H9 (cell line): ENCODE measurements at regions not wholly inside any gene's neighbourhood (a gene's known extent, or its start where the extent isn't known, plus 50 kb on each side); places are given as distances from the start of the nearest gene placed in this dataset.

Experiments
- DNase-seq: peaks from one replicate; pipeline ENCODE4 v3.0.0-alpha.2; 2017
- H2AFZ ChIP-seq: one replicate; pipeline ENCODE4 v1.6.1; 2013; ENCODE audit warnings: mild to moderate bottlenecking, low read length, control low read depth, moderate library complexity
- H2AK5ac ChIP-seq: 2 replicates; pipeline ENCODE4 v1.6.1; 2013; ENCODE audit warnings: low read length, control low read depth, mixed read lengths; ENCODE audit not compliant: insufficient read length
- H2BK120ac ChIP-seq: one replicate; pipeline ENCODE4 v1.6.1; 2013; ENCODE audit warnings: low read depth, mild to moderate bottlenecking, low read length, control low read depth, inconsistent platforms; ENCODE audit not compliant: poor library complexity, severe bottlenecking
- H2BK12ac ChIP-seq: 2 replicates; pipeline ENCODE4 v1.6.1; 2013; ENCODE audit warnings: low read length, control low read depth, mixed read lengths, low read depth; ENCODE audit not compliant: insufficient read length
- H2BK15ac ChIP-seq: 2 replicates; pipeline ENCODE4 v1.6.1; 2013; ENCODE audit warnings: low read depth, low read length, control low read depth
- H2BK20ac ChIP-seq: one replicate; pipeline ENCODE4 v1.6.1; 2013; ENCODE audit warnings: low read depth, mild to moderate bottlenecking, low read length, control low read depth, inconsistent platforms; ENCODE audit not compliant: poor library complexity, severe bottlenecking
- H2BK5ac ChIP-seq: 2 replicates; pipeline ENCODE4 v1.6.1; 2013; ENCODE audit warnings: low read length, control low read depth, mixed read lengths; ENCODE audit not compliant: insufficient read length
- H3K14ac ChIP-seq: 2 replicates; pipeline ENCODE4 v1.6.1; 2013; ENCODE audit warnings: low read length, control low read depth; ENCODE audit not compliant: insufficient read depth
- H3K18ac ChIP-seq: 2 replicates; pipeline ENCODE4 v1.6.1; 2013; ENCODE audit warnings: low read depth, mild to moderate bottlenecking, mixed read lengths, low read length, control low read depth; ENCODE audit not compliant: insufficient read length
- H3K23ac ChIP-seq: 2 replicates; pipeline ENCODE4 v1.6.1; 2013; ENCODE audit warnings: low read length, control low read depth, mixed read lengths, low read depth; ENCODE audit not compliant: insufficient read length
- H3K23me2 ChIP-seq: 2 replicates; pipeline ENCODE4 v1.6.1; 2013; ENCODE audit warnings: low read depth, mild to moderate bottlenecking, mixed read lengths, low read length, control low read depth; ENCODE audit not compliant: insufficient read length, poor library complexity, severe bottlenecking
- H3K27ac ChIP-seq: 2 replicates; pipeline ENCODE4 v1.5.1; 2013; ENCODE audit warnings: low read length, control low read depth, mixed read lengths, low read depth; ENCODE audit not compliant: insufficient read length
- H3K27me3 ChIP-seq: 2 replicates; pipeline ENCODE4 v1.6.1; 2013; ENCODE audit warnings: low read length, control low read depth, inconsistent platforms; ENCODE audit not compliant: insufficient read depth
- H3K4ac ChIP-seq: 2 replicates; pipeline ENCODE4 v1.6.1; 2013; ENCODE audit warnings: low read depth, mild to moderate bottlenecking, control low read depth, inconsistent platforms, low read length, moderate library complexity
- H3K4me1 ChIP-seq: 2 replicates; pipeline ENCODE4 v1.6.1; 2013; ENCODE audit warnings: low read length, control low read depth, inconsistent platforms; ENCODE audit not compliant: insufficient read depth
- H3K4me2 ChIP-seq: 2 replicates; pipeline ENCODE4 v1.6.1; 2013; ENCODE audit warnings: low read length, control low read depth, mixed read lengths; ENCODE audit not compliant: insufficient read length, insufficient read depth
- H3K56ac ChIP-seq: 2 replicates; pipeline ENCODE4 v1.6.1; 2013; ENCODE audit warnings: low read depth, mild to moderate bottlenecking, mixed read lengths, low read length, control low read depth; ENCODE audit not compliant: insufficient read length
- H3K79me1 ChIP-seq: 2 replicates; pipeline ENCODE4 v1.6.1; 2013; ENCODE audit warnings: low read depth, mild to moderate bottlenecking, moderate library complexity, low read length, control low read depth, inconsistent platforms; ENCODE audit not compliant: insufficient read depth, poor library complexity, severe bottlenecking
- H3K79me2 ChIP-seq: 2 replicates; pipeline ENCODE4 v1.6.1; 2013; ENCODE audit warnings: low read length, control low read depth, inconsistent platforms; ENCODE audit not compliant: insufficient read depth
- H3K9ac ChIP-seq: 2 replicates; pipeline ENCODE4 v1.6.1; 2013; ENCODE audit warnings: low read length, control low read depth, mixed read lengths; ENCODE audit not compliant: insufficient read length; ENCODE audit errors: extremely low read depth
- H3K9me3 ChIP-seq: one replicate; pipeline ENCODE4 v1.6.1; 2013; ENCODE audit warnings: low read depth, low read length, inconsistent platforms; ENCODE audit not compliant: control insufficient read depth
- H3T11ph ChIP-seq: one replicate; pipeline ENCODE4 v1.6.1; 2013; ENCODE audit warnings: mild to moderate bottlenecking, low read length, control low read depth, inconsistent platforms
- H4K20me1 ChIP-seq: one replicate; pipeline ENCODE4 v1.6.1; 2013; ENCODE audit not compliant: control insufficient read depth, insufficient read length, insufficient read depth
- H4K5ac ChIP-seq: 2 replicates; pipeline ENCODE4 v1.6.1; 2013; ENCODE audit warnings: low read depth, mild to moderate bottlenecking, mixed read lengths, low read length, control low read depth; ENCODE audit not compliant: insufficient read length
- H4K8ac ChIP-seq: replicated peaks from 2 replicates; pipeline ENCODE4 v1.6.1; 2013; ENCODE audit warnings: low read length, control low read depth, mixed read lengths, low read depth; ENCODE audit not compliant: insufficient read length
- H4K91ac ChIP-seq: 2 replicates; pipeline ENCODE4 v1.6.1; 2013; ENCODE audit warnings: low read depth, mild to moderate bottlenecking, moderate library complexity, mixed read lengths, low read length, control low read depth; ENCODE audit not compliant: insufficient read length
- H3K27ac Mint-ChIP-seq, 3 experiments: 2 replicates in 2 of 3; 3 replicates in 1 of 3; pipeline ENCODE4 v1.8.0; 2020 to 2021; ENCODE audit warnings: mixed read lengths in 3 of 3, mild to moderate bottlenecking in 1 of 3, moderate library complexity in 1 of 3
- H3K27me3 Mint-ChIP-seq: 2 replicates; pipeline ENCODE4 v1.8.0; 2021; ENCODE audit warnings: low read depth, mild to moderate bottlenecking, moderate library complexity, mixed read lengths
- H3K36me3 Mint-ChIP-seq, 3 experiments: 2 replicates in 2 of 3; 3 replicates in 1 of 3; pipeline ENCODE4 v1.8.0; 2020 to 2021; ENCODE audit warnings: low read depth in 3 of 3, mixed read lengths in 3 of 3; ENCODE audit not compliant: insufficient read depth in 1 of 3
- H3K4me1 Mint-ChIP-seq, 2 experiments: 2 replicates each; pipeline ENCODE4 v1.8.0; 2020; ENCODE audit warnings: mixed read lengths in 2 of 2
- H3K4me3 Mint-ChIP-seq, 2 experiments: 2 replicates in 1 of 2; 3 replicates in 1 of 2; pipeline ENCODE4 v1.8.0; 2020 to 2021; ENCODE audit warnings: mild to moderate bottlenecking in 2 of 2, mixed read lengths in 2 of 2, moderate library complexity in 1 of 2
- H3K9me3 Mint-ChIP-seq, 2 experiments: 2 replicates in 1 of 2; 3 replicates in 1 of 2; pipeline ENCODE4 v1.8.0; 2020; ENCODE audit warnings: mild to moderate bottlenecking in 2 of 2, mixed read lengths in 2 of 2, moderate library complexity in 1 of 2
- CTCF ChIP-seq: fragments of 200-600 bp; sonication (generic); conservative IDR thresholded peaks from 3 replicates; pipeline ENCODE4 v1.8.0; 2021; ENCODE audit warnings: antibody characterized with exemption, mild to moderate bottlenecking
- WGBS: extraction: QIAGEN DNeasy Blood & Tissue Kit; methylation state at CpG from one replicate; pipeline ENCODE4 v1.1.7; 2013; ENCODE audit warnings: missing lambda C conversion rate, low lambda C conversion rate, mixed read lengths; ENCODE audit not compliant: insufficient read length; ENCODE audit errors: extremely low coverage; 5-methylcytosine and 5-hydroxymethylcytosine counted together

- H2BK5ac ChIP-seq: no peak overlapping the region
- H3K9ac ChIP-seq: no peak overlapping the region
- no peak overlapping the region for H2BK20ac ChIP-seq
- no peak overlapping the region for H4K5ac ChIP-seq
- DNase-seq: no peak
- H4K20me1 ChIP-seq: no peaks in the 10 kb centered on the region
- no peak overlapping the region for H3K14ac ChIP-seq
- H3K36me3 Mint-ChIP-seq: no peaks in the 10 kb centered on the region
- no peaks in the 10 kb centered on the region; the same call in 1 of the 2 replicates for H3K27me3 ChIP-seq
- no peak overlapping the region for H4K8ac ChIP-seq
- no peaks in the 10 kb centered on the region for H3K23me2 ChIP-seq
- no peak overlapping the region for H3K4me3 Mint-ChIP-seq
- H2AFZ ChIP-seq: no peak overlapping the region
- no peak overlapping the region for H3K4me2 ChIP-seq
- no peak overlapping the region for H3K18ac ChIP-seq
- no peak overlapping the region for H2BK120ac ChIP-seq
- WGBS: no CpG with 5 or more reads among the region's 15 CpGs
- H3K79me2 ChIP-seq: no peaks in the 10 kb centered on the region
- H2BK15ac ChIP-seq: no peak overlapping the region
- H3K56ac ChIP-seq: no peak overlapping the region
- no peak overlapping the region for H2AK5ac ChIP-seq
- no peak overlapping the region; a peak in 1 of 7 replicates for H3K27ac Mint-ChIP-seq
- no peak overlapping the region for H2BK12ac ChIP-seq
- H4K91ac ChIP-seq: no peak overlapping the region
- H3K9me3 ChIP-seq: no peaks in the 10 kb centered on the region
- no peak overlapping the region for H3K23ac ChIP-seq
- H3K27ac ChIP-seq: no peak overlapping the region
- H3K4me1 ChIP-seq: peaks cover 6% of the 10 kb centered on the region; the same call in 1 of the 2 replicates
- peaks cover 28 to 48% of the 10 kb centered on the region in 2 experiments for H3K4me1 Mint-ChIP-seq
- peaks cover 19% of the 10 kb centered on the region for H3K27me3 Mint-ChIP-seq
- H3K9me3 Mint-ChIP-seq: no peaks in the 10 kb centered on the region; a peak in 1 of 5 replicates
- TF ChIP-seq CTCF: no peak
- H3K4ac ChIP-seq: no peak overlapping the region
- H3T11ph ChIP-seq: no peak overlapping the region
- no peaks in the 10 kb centered on the region for H3K79me1 ChIP-seq
Observed at GRCh38 chr16:86193528-86194193, 294.7 kb downstream of the IRF8 start.
